Stimulated activated CD4-positive, alpha-beta T cell treated with anti-CD3 and anti-CD28 coated beads, TNF-alpha, amount 100 ng/mL, for 1 hour (primary cell): ENCODE measurements at regions not wholly inside any gene's neighbourhood (a gene's known extent, or its start where the extent isn't known, plus 50 kb on each side); places are given as distances from the start of the nearest gene placed in this dataset.
"Not testable (repeated sequence)": the region's sequence is repeated elsewhere in the genome, so short reads cannot be mapped to it uniquely, and the experiment has no call there.

ENCODE experiments used
- DNase-seq, 3 donors: peaks; one replicate each; pipeline ENCODE4 v3.0.0-alpha.2; 2020; ENCODE audit warnings: low read depth in 3 of 3, low spot score in 1 of 3

- DNase-seq = no peak
Measured at GRCh38 chr9:31188496-31188895, 1195.9 kb upstream of the ACO1 start.

DNA sequence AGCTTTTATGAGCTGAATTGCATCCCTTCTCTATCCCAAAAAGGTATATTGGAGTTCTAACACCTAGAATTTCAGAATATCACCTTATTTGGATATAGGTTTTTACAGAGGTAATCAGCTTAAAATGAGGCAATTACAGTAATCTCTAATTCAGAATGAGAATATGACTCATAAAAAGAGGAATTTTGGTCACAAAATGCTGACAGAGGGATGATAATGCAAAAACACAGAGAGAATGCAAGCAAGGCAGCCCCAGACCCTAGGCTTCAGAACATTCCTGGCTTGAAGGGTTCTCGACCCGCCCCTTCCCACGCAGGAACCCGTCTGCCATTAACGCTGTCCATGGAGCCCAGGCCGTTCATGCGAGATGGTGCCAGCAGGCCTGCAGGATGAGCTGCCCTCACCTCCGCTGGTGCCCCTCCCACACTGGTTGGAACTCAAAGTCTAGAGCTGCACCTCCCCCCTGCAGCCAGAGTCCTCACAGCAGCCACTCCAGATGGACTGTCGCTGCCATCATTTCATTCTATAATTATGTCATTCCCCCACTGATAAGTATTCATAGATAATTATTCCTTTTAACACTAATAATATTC is 1173.4 kb upstream of the ACO1 start:
- DNase-seq = peak in 1 of 3 donors; percentile 6

GRCh38 chr9:31229976-31230375 is 1154.5 kb upstream of the ACO1 start:
- not testable (repeated sequence) for DNase-seq

DNA sequence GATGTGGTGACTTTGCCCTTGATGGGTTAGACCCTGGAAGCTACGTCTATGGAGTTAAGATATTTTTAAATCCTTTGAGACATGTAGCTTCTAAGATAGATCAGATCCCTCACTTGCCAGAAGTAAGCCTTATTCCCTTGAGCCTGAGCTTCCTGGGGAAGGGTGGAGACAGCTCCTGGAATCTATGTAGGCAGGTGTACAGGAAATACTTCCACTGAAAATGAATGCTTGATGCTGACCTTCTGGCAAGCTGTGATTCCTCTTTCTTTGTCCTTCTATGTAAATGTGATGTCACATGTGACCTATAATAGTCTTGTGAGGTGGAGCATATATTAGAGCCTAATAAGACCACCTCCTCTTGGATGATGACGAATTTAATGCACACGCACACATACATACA is 1152.0 kb upstream of the ACO1 start:
- DNase-seq = no peak

DNA sequence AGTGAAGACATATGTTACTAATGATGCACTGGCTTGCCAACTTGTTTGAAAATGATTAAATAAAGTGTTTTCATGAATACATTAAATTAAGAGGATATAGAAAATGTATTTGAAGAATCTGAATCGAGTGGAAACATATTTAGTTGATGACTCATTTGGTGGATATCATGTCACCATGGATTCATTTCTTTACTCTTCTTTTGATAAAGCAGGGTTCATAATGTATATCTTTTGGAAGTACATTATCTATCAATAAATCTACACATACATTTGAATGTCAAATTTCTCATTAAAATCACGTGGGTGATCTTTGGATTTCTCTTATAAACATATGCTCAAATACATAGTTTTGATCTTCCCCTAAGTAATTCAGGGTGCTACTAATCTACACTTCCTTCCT is 1148.1 kb upstream of the ACO1 start:
- DNase-seq = no peak

GRCh38 chr9:31243386-31243785 is 1141.1 kb upstream of the ACO1 start:
- no peak for DNase-seq

DNA sequence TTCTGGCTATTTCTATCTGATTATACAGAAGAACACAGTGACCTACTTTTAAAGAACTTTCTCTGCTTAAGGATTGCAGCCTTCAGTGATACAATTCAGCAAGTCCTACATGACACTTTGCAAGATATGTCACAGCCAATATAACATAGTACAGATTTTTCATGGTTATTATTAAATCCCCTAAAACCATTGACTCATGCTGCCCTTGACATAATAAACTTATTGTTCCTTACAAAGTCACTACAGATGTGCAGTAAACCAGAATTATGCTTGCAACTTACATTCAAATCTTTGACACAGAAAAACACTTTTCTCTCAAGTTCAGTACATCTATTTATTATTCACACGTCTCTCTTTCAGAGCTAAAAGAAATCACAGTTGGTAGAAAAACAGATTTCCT is 1136.3 kb upstream of the ACO1 start:
- no peak for DNase-seq

DNA sequence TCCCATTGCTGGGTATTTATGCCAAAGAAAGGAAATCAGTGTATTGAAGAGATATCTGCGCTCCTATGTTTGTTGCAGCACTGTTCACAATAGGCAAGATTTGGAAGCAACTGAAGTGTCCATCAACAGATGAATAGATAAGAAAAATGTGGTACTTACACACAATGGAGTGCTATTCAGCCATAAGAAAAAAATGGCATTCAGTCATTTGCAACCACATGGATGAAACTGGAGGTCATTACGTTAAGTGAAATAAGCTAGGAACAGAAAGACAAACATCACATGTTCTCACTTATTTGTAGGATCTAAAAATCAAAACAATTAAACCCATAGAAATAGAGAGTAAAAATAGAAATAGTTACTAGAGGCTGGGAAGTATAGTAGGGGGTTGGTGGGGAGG is 1133.1 kb upstream of the ACO1 start:
- DNase-seq = no peak

DNA sequence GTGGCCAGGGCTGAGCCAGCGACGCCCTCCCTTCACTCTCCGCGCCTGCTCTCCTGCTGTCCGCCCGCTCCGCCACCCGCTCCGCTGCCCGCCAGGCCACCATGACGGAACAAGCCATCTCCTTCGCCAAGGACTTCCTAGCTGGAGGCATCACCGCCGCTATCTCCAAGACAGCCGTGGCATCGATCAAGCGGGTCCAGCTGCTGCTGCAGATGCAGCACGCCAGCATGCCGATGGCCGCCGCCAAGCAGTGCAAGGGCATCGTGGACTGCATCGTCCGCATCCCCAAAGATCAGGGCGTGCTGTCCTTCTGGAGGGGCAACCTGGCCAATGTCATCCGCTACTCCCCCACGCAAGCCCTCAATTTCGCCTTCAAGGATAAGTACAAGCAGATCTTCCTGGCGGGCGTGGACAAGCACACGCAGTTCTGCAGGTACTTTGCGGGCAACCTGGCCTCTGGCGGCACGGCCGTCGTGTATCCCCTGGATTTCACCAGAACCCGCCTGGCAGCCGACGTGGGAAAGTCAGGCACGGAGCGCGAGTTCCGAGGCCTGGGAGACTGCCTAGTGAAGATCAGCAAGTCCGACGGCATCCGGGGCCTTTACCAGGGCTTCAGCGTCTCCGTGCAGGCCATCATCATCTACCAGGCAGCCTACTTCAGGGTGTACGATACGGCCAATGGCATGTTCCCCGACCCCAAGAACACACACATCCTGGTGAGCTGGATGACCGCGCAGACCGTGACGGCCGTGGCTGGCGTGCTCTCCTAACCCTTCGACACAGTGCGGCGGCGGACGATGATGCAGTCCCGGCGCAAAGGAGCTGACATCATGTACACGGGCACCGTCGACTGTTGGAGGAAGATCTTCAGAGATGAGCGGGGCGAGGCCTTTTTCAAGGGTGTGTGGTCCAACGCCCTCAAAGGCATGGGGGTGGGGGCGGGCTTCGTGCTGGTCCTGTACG is 1130.4 kb upstream of the ACO1 start:
- no peak for DNase-seq

GRCh38 chr9:31255211-31255610 is 1129.2 kb upstream of the ACO1 start:
- DNase-seq = no peak

- no peak for DNase-seq
Measured at GRCh38 chr9:31259824-31260223, 1124.6 kb upstream of the ACO1 start.

GRCh38 chr9:31272456-31273295 is 1111.8 kb upstream of the ACO1 start:
- no peak for DNase-seq

DNA sequence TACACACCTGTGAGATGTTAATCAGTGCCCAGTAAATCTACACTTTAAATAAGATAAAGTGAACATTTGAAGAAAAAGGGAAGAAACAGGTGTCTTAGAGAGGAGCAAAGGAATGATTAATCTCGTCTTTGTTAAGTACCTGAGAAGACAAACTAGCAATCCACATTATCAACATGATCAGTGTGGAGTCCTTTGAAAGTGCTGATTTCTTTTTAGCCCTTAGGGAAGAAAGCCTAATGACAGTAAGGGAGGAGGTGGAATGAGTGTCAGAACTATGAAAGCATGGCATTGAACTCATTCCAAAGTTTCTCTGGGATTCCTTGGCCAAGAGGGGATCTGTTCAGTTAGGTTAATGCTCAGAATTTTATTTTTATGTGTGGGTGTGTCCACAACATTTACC is 1109.0 kb upstream of the ACO1 start:
- no peak for DNase-seq

DNA sequence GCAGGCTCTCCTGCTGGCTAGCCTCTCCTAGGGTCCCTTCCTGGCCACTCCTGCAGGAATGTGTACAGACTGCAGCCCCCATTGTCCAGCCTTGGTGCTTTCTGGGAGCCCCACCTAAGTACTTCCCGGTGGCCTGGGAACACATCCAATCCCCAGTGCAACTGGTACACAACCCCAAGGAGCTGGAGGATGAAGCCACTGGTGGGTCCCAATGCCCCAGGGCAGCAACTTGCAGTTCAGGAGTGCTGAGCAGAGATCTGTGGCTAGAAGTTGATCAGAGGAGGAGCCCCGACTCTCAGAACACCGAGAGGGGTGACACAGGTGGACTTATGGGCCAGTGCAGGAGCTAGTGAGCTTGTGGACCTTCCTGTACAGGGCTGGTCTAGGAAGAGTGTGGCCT is 1093.7 kb upstream of the ACO1 start:
- no peak for DNase-seq

GRCh38 chr9:31302620-31303418 is 1081.6 kb upstream of the ACO1 start:
- no peak for DNase-seq

DNA sequence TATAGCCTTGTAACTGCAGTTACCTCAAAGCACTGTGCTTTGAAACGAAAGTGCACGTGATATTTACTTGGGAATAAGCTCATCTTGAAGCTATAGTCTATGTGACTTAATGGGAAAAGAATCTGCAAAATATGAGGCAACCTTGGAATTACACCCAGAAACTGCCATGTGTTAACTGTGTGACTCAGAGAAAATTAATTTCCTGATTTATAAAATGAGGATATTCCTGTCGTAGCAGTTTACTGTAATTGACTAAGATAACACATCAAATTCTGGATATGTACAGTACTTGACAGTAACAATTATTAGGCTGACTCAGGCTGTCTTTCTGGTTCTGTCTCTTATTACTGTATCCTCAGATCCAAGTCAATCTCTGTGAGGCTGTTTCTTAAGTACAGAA is 1079.9 kb upstream of the ACO1 start:
- DNase-seq = no peak

DNA sequence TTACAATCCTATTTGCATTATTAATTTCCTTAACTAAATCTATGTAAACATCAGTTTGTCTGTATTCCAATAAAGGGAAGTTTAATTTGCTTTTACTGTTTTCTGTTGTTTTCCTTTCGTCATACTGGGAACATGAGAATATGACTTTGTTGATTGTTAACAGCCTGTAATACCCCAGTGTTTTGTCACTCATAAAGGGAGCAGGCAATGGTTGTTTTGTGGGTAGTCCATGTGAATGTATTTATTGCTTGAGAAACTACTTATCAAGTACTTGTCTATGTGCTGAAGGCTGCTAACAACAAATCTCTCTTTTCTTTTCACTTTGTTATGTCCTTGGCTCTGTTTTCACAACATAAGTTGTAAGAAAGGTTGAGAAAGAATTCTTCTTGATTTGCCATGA is 1070.2 kb upstream of the ACO1 start:
- DNase-seq = no peak

GRCh38 chr9:31320494-31320893 is 1063.9 kb upstream of the ACO1 start:
- no peak for DNase-seq

DNA sequence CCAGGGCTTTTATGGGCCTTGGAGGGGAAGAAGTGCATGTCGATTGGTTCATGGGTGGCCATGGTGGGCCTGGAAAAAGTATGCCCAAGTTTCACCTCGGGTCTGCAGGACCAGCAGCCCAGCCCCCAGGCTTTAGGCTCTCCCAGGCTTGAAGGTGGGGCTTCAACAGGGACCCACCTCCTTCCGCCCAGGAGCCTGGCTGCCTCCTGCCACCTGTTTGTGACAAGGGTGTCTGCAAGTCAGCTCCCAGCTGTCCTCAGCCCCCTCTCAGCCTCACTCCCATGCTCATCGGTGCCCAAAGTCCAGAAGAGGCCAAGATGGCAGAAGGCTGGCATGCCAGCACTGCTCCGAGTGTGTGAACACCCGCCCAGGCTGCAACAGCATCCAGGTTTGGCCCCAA is 1063.2 kb upstream of the ACO1 start:
- DNase-seq = no peak

DNA sequence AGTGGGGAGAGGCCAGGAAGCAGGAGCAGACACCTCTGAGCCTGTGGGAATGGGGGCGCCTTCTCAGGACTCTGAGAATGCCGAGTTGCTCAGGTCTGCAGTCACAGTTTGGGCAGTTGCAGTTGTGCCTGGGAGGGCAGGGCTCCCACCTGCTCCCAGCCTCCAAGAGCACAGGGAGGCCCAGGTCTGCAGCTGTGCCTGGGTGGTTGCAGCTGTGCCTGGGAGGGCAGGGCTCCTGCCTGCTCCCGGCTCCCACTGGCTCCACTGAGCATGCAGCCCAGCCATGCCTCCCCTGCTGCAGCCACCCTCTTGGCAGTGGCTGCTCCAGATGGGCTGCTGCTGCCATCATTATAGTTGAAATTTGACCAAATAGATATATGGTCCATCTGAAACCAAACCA is 1062.8 kb upstream of the ACO1 start:
- no peak for DNase-seq
